ENCODE measurements at regions not wholly inside any gene's neighbourhood (a gene's known extent, or its start where the extent isn't known, plus 50 kb on each side); places are given as distances from the start of the nearest gene placed in this dataset.

- TF ChIP-seq, protein P1, sequence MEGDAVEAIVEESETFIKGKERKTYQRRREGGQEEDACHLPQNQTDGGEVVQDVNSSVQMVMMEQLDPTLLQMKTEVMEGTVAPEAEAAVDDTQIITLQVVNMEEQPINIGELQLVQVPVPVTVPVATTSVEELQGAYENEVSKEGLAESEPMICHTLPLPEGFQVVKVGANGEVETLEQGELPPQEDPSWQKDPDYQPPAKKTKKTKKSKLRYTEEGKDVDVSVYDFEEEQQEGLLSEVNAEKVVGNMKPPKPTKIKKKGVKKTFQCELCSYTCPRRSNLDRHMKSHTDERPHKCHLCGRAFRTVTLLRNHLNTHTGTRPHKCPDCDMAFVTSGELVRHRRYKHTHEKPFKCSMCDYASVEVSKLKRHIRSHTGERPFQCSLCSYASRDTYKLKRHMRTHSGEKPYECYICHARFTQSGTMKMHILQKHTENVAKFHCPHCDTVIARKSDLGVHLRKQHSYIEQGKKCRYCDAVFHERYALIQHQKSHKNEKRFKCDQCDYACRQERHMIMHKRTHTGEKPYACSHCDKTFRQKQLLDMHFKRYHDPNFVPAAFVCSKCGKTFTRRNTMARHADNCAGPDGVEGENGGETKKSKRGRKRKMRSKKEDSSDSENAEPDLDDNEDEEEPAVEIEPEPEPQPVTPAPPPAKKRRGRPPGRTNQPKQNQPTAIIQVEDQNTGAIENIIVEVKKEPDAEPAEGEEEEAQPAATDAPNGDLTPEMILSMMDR (IDR thresholded peaks at IDR 0.05; ENCODE audit: insufficient read depth, low read length, poor library complexity, severe bottlenecking) = no peak
- no peak for TF ChIP-seq EZH2phosphoT487 (conservative IDR thresholded peaks at IDR 0.05; ENCODE audit: low read length)
These were observed 208.3 kb upstream of the C1orf174 start for GRCh38 chr1:4108331-4108730.
